H9 (cell line): ENCODE measurements at regions not wholly inside any gene's neighbourhood (a gene's known extent, or its start where the extent isn't known, plus 50 kb on each side); places are given as distances from the start of the nearest gene placed in this dataset.

Source experiments
- DNase-seq: peaks from one replicate; pipeline ENCODE4 v3.0.0-alpha.2; 2017
- H2AFZ ChIP-seq: one replicate; pipeline ENCODE4 v1.6.1; 2013; ENCODE audit warnings: mild to moderate bottlenecking, low read length, control low read depth, moderate library complexity
- H2AK5ac ChIP-seq: 2 replicates; pipeline ENCODE4 v1.6.1; 2013; ENCODE audit warnings: low read length, control low read depth, mixed read lengths; ENCODE audit not compliant: insufficient read length
- H2BK120ac ChIP-seq: one replicate; pipeline ENCODE4 v1.6.1; 2013; ENCODE audit warnings: low read depth, mild to moderate bottlenecking, low read length, control low read depth, inconsistent platforms; ENCODE audit not compliant: poor library complexity, severe bottlenecking
- H2BK12ac ChIP-seq: 2 replicates; pipeline ENCODE4 v1.6.1; 2013; ENCODE audit warnings: low read length, control low read depth, mixed read lengths, low read depth; ENCODE audit not compliant: insufficient read length
- H2BK15ac ChIP-seq: 2 replicates; pipeline ENCODE4 v1.6.1; 2013; ENCODE audit warnings: low read depth, low read length, control low read depth
- H2BK20ac ChIP-seq: one replicate; pipeline ENCODE4 v1.6.1; 2013; ENCODE audit warnings: low read depth, mild to moderate bottlenecking, low read length, control low read depth, inconsistent platforms; ENCODE audit not compliant: poor library complexity, severe bottlenecking
- H2BK5ac ChIP-seq: 2 replicates; pipeline ENCODE4 v1.6.1; 2013; ENCODE audit warnings: low read length, control low read depth, mixed read lengths; ENCODE audit not compliant: insufficient read length
- H3K14ac ChIP-seq: 2 replicates; pipeline ENCODE4 v1.6.1; 2013; ENCODE audit warnings: low read length, control low read depth; ENCODE audit not compliant: insufficient read depth
- H3K18ac ChIP-seq: 2 replicates; pipeline ENCODE4 v1.6.1; 2013; ENCODE audit warnings: low read depth, mild to moderate bottlenecking, mixed read lengths, low read length, control low read depth; ENCODE audit not compliant: insufficient read length
- H3K23ac ChIP-seq: 2 replicates; pipeline ENCODE4 v1.6.1; 2013; ENCODE audit warnings: low read length, control low read depth, mixed read lengths, low read depth; ENCODE audit not compliant: insufficient read length
- H3K23me2 ChIP-seq: 2 replicates; pipeline ENCODE4 v1.6.1; 2013; ENCODE audit warnings: low read depth, mild to moderate bottlenecking, mixed read lengths, low read length, control low read depth; ENCODE audit not compliant: insufficient read length, poor library complexity, severe bottlenecking
- H3K27ac ChIP-seq: 2 replicates; pipeline ENCODE4 v1.5.1; 2013; ENCODE audit warnings: low read length, control low read depth, mixed read lengths, low read depth; ENCODE audit not compliant: insufficient read length
- H3K27me3 ChIP-seq: 2 replicates; pipeline ENCODE4 v1.6.1; 2013; ENCODE audit warnings: low read length, control low read depth, inconsistent platforms; ENCODE audit not compliant: insufficient read depth
- H3K4ac ChIP-seq: 2 replicates; pipeline ENCODE4 v1.6.1; 2013; ENCODE audit warnings: low read depth, mild to moderate bottlenecking, control low read depth, inconsistent platforms, low read length, moderate library complexity
- H3K4me1 ChIP-seq: 2 replicates; pipeline ENCODE4 v1.6.1; 2013; ENCODE audit warnings: low read length, control low read depth, inconsistent platforms; ENCODE audit not compliant: insufficient read depth
- H3K4me2 ChIP-seq: 2 replicates; pipeline ENCODE4 v1.6.1; 2013; ENCODE audit warnings: low read length, control low read depth, mixed read lengths; ENCODE audit not compliant: insufficient read length, insufficient read depth
- H3K56ac ChIP-seq: 2 replicates; pipeline ENCODE4 v1.6.1; 2013; ENCODE audit warnings: low read depth, mild to moderate bottlenecking, mixed read lengths, low read length, control low read depth; ENCODE audit not compliant: insufficient read length
- H3K79me1 ChIP-seq: 2 replicates; pipeline ENCODE4 v1.6.1; 2013; ENCODE audit warnings: low read depth, mild to moderate bottlenecking, moderate library complexity, low read length, control low read depth, inconsistent platforms; ENCODE audit not compliant: insufficient read depth, poor library complexity, severe bottlenecking
- H3K79me2 ChIP-seq: 2 replicates; pipeline ENCODE4 v1.6.1; 2013; ENCODE audit warnings: low read length, control low read depth, inconsistent platforms; ENCODE audit not compliant: insufficient read depth
- H3K9ac ChIP-seq: 2 replicates; pipeline ENCODE4 v1.6.1; 2013; ENCODE audit warnings: low read length, control low read depth, mixed read lengths; ENCODE audit not compliant: insufficient read length; ENCODE audit errors: extremely low read depth
- H3K9me3 ChIP-seq: one replicate; pipeline ENCODE4 v1.6.1; 2013; ENCODE audit warnings: low read depth, low read length, inconsistent platforms; ENCODE audit not compliant: control insufficient read depth
- H3T11ph ChIP-seq: one replicate; pipeline ENCODE4 v1.6.1; 2013; ENCODE audit warnings: mild to moderate bottlenecking, low read length, control low read depth, inconsistent platforms
- H4K20me1 ChIP-seq: one replicate; pipeline ENCODE4 v1.6.1; 2013; ENCODE audit not compliant: control insufficient read depth, insufficient read length, insufficient read depth
- H4K5ac ChIP-seq: 2 replicates; pipeline ENCODE4 v1.6.1; 2013; ENCODE audit warnings: low read depth, mild to moderate bottlenecking, mixed read lengths, low read length, control low read depth; ENCODE audit not compliant: insufficient read length
- H4K8ac ChIP-seq: replicated peaks from 2 replicates; pipeline ENCODE4 v1.6.1; 2013; ENCODE audit warnings: low read length, control low read depth, mixed read lengths, low read depth; ENCODE audit not compliant: insufficient read length
- H4K91ac ChIP-seq: 2 replicates; pipeline ENCODE4 v1.6.1; 2013; ENCODE audit warnings: low read depth, mild to moderate bottlenecking, moderate library complexity, mixed read lengths, low read length, control low read depth; ENCODE audit not compliant: insufficient read length
- H3K27ac Mint-ChIP-seq, 3 experiments: 2 replicates in 2 of 3; 3 replicates in 1 of 3; pipeline ENCODE4 v1.8.0; 2020 to 2021; ENCODE audit warnings: mixed read lengths in 3 of 3, mild to moderate bottlenecking in 1 of 3, moderate library complexity in 1 of 3
- H3K27me3 Mint-ChIP-seq: 2 replicates; pipeline ENCODE4 v1.8.0; 2021; ENCODE audit warnings: low read depth, mild to moderate bottlenecking, moderate library complexity, mixed read lengths
- H3K36me3 Mint-ChIP-seq, 3 experiments: 2 replicates in 2 of 3; 3 replicates in 1 of 3; pipeline ENCODE4 v1.8.0; 2020 to 2021; ENCODE audit warnings: low read depth in 3 of 3, mixed read lengths in 3 of 3; ENCODE audit not compliant: insufficient read depth in 1 of 3
- H3K4me1 Mint-ChIP-seq, 2 experiments: 2 replicates each; pipeline ENCODE4 v1.8.0; 2020; ENCODE audit warnings: mixed read lengths in 2 of 2
- H3K4me3 Mint-ChIP-seq, 2 experiments: 2 replicates in 1 of 2; 3 replicates in 1 of 2; pipeline ENCODE4 v1.8.0; 2020 to 2021; ENCODE audit warnings: mild to moderate bottlenecking in 2 of 2, mixed read lengths in 2 of 2, moderate library complexity in 1 of 2
- H3K9me3 Mint-ChIP-seq, 2 experiments: 2 replicates in 1 of 2; 3 replicates in 1 of 2; pipeline ENCODE4 v1.8.0; 2020; ENCODE audit warnings: mild to moderate bottlenecking in 2 of 2, mixed read lengths in 2 of 2, moderate library complexity in 1 of 2
- WGBS: extraction: QIAGEN DNeasy Blood & Tissue Kit; methylation state at CpG from one replicate; pipeline ENCODE4 v1.1.7; 2013; ENCODE audit warnings: missing lambda C conversion rate, low lambda C conversion rate, mixed read lengths; ENCODE audit not compliant: insufficient read length; ENCODE audit errors: extremely low coverage; 5-methylcytosine and 5-hydroxymethylcytosine counted together
- TF ChIP-seq, protein P1 (sequence below): fragments of 200-600 bp; sonication (generic); conservative IDR thresholded peaks from 3 replicates; pipeline ENCODE4 v1.8.0; 2021; ENCODE audit warnings: antibody characterized with exemption, mild to moderate bottlenecking

DNA sequence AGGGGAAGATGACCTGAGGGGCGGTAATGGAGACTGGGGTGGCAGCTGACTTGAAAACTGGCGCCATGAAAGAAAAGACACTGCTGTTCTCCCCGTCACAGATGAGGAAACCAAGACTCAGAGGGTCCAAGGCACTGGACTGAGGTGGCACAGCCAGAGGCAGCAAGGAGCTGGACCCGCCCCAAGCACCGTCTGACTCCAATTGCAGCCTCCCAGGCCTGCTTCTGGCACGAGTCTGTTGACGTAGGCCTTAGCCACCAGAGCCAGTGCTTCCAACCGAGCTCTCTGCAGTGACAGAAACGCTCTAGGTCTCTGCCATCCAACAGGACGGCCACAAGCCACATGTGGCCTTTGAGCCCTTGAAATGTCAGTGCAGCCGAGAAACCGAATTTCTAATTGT is 193.2 kb downstream of the OLFM1 start:
- Histone ChIP-seq H3K4ac (no peak overlapping the region), H3K23me2 (no peaks in the 10 kb centered on the region), H4K91ac (no peak overlapping the region), H2BK5ac (no peak overlapping the region), H4K5ac (no peak overlapping the region), H3K9ac (no peak overlapping the region), H2BK15ac (no peak overlapping the region), H3K18ac (no peak overlapping the region), H3K14ac (no peak overlapping the region), H3K79me1 (no peaks in the 10 kb centered on the region), H3K4me2 (no peak overlapping the region), H3K27ac (no peak overlapping the region), H3K23ac (no peak overlapping the region), H4K20me1 (no peaks in the 10 kb centered on the region), H3T11ph (no peak overlapping the region), H3K27me3 (no peaks in the 10 kb centered on the region), H2AK5ac (no peak overlapping the region), H3K79me2 (no peaks in the 10 kb centered on the region), H3K4me1 (no peaks in the 10 kb centered on the region), H4K8ac (no peak overlapping the region), H2BK12ac (no peak overlapping the region), H2BK120ac (no peak overlapping the region), H3K56ac (no peak overlapping the region), H2BK20ac (no peak overlapping the region), H2AFZ (no peak overlapping the region), H3K9me3 (no peaks in the 10 kb centered on the region)
- TF ChIP-seq, protein P1, sequence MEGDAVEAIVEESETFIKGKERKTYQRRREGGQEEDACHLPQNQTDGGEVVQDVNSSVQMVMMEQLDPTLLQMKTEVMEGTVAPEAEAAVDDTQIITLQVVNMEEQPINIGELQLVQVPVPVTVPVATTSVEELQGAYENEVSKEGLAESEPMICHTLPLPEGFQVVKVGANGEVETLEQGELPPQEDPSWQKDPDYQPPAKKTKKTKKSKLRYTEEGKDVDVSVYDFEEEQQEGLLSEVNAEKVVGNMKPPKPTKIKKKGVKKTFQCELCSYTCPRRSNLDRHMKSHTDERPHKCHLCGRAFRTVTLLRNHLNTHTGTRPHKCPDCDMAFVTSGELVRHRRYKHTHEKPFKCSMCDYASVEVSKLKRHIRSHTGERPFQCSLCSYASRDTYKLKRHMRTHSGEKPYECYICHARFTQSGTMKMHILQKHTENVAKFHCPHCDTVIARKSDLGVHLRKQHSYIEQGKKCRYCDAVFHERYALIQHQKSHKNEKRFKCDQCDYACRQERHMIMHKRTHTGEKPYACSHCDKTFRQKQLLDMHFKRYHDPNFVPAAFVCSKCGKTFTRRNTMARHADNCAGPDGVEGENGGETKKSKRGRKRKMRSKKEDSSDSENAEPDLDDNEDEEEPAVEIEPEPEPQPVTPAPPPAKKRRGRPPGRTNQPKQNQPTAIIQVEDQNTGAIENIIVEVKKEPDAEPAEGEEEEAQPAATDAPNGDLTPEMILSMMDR: no peak
- no peak for DNase-seq
- H3K9me3 Mint-ChIP-seq: peaks cover 0 to 7% of the 10 kb centered on the region in 2 experiments; a peak in 3 of 5 replicates
- no peak overlapping the region for H3K4me3 Mint-ChIP-seq
- WGBS: no CpG with 5 or more reads among the region's 12 CpGs
- no peak overlapping the region for H3K27ac Mint-ChIP-seq
- peaks cover 0 to 2% (median 0%) of the 10 kb centered on the region in 3 experiments; a peak in 2 of 7 replicates for H3K36me3 Mint-ChIP-seq
- H3K27me3 Mint-ChIP-seq: peaks cover 3% of the 10 kb centered on the region
- H3K4me1 Mint-ChIP-seq: peaks cover 0 to 6% of the 10 kb centered on the region in 2 experiments; a peak in 1 of 4 replicates
